Neural cell (in vitro differentiated cells): ENCODE measurements at regions not wholly inside any gene's neighbourhood (a gene's known extent, or its start where the extent isn't known, plus 50 kb on each side); places are given as distances from the start of the nearest gene placed in this dataset.

ENCODE experiments used
- H2AFZ ChIP-seq: fragments of 200-600, 300-800 bp; sonication (generic), shearing (Covaris generic); 2 replicates; pipeline ENCODE4 v1.6.0; 2014; ENCODE audit warnings: low read depth, mild to moderate bottlenecking, antibody characterized with exemption, low read length, moderate library complexity
- H3F3A ChIP-seq: fragments of 200-600 bp; shearing (Covaris generic); 2 replicates; pipeline ENCODE4 v1.6.1; 2016; ENCODE audit warnings: mild to moderate bottlenecking, moderate library complexity, mixed read lengths, antibody characterized with exemption, low read length; ENCODE audit not compliant: insufficient read depth, poor library complexity, severe bottlenecking
- H3K27ac ChIP-seq: fragments of 200-600, 300-800 bp; sonication (generic), shearing (Covaris generic); 2 replicates; pipeline ENCODE4 v1.5.1; 2014; ENCODE audit warnings: mild to moderate bottlenecking, low read length, moderate library complexity
- H3K27me3 ChIP-seq: fragments of 300-800, 200-600 bp; sonication (generic), shearing (Covaris generic); 2 replicates; pipeline ENCODE4 v1.6.0; 2014; ENCODE audit warnings: mild to moderate bottlenecking, low read depth, low read length, moderate library complexity; ENCODE audit not compliant: insufficient read depth
- H3K36me3 ChIP-seq: fragments of 300-800, 200-600 bp; sonication (generic), shearing (Covaris generic); 2 replicates; pipeline ENCODE4 v1.5.1; 2014; ENCODE audit warnings: mild to moderate bottlenecking, antibody characterized with exemption, low read length, moderate library complexity; ENCODE audit not compliant: insufficient read depth
- H3K4me2 ChIP-seq: fragments of 300-800, 200-600 bp; sonication (generic), shearing (Covaris generic); 2 replicates; pipeline ENCODE4 v1.6.0; 2014; ENCODE audit warnings: mild to moderate bottlenecking, low read length
- H3K4me3 ChIP-seq: fragments of 300-800, 200-600 bp; sonication (generic), shearing (Covaris generic); 2 replicates; pipeline ENCODE4 v1.5.1; 2014; ENCODE audit warnings: mild to moderate bottlenecking, low read length, moderate library complexity
- H3K79me2 ChIP-seq: fragments of 200-600 bp; shearing (Covaris generic); replicated peaks from 2 replicates; pipeline ENCODE4 v1.6.0; 2014; ENCODE audit warnings: mild to moderate bottlenecking, low read length, moderate library complexity; ENCODE audit not compliant: insufficient read depth
- H3K9ac ChIP-seq: fragments of 300-800, 200-600 bp; sonication (generic), shearing (Covaris generic); 2 replicates; pipeline ENCODE4 v1.6.1; 2016; ENCODE audit warnings: mild to moderate bottlenecking, low read length, mixed read lengths
- H3K9me2 ChIP-seq: fragments of 200-600 bp; shearing (Covaris generic); 2 replicates; pipeline ENCODE4 v1.6.1; 2016; ENCODE audit warnings: mild to moderate bottlenecking, low read length, mixed read lengths; ENCODE audit not compliant: insufficient read depth
- H3K9me3 ChIP-seq: fragments of 200-600, 300-800 bp; sonication (generic), shearing (Covaris generic); 2 replicates; pipeline ENCODE4 v1.6.1; 2016; ENCODE audit warnings: mild to moderate bottlenecking, mixed run types, low read length, moderate library complexity, mixed read lengths
- H4K20me1 ChIP-seq: fragments of 200-600 bp; shearing (Covaris generic); 2 replicates; pipeline ENCODE4 v1.6.1; 2016; ENCODE audit warnings: mild to moderate bottlenecking, mixed run types; ENCODE audit not compliant: insufficient read depth
- CTCF ChIP-seq: fragments of 450-650 bp; IDR thresholded peaks from 2 replicates; pipeline ENCODE4 v1.5.1; 2014; ENCODE audit warnings: antibody characterized with exemption, mild to moderate bottlenecking, moderate library complexity; ENCODE audit not compliant: poor library complexity, severe bottlenecking
- EP300 ChIP-seq: fragments of 450-650 bp; conservative IDR thresholded peaks from 2 replicates; pipeline ENCODE4 v1.6.1; 2014; ENCODE audit warnings: antibody characterized with exemption, mild to moderate bottlenecking, moderate library complexity; ENCODE audit not compliant: poor library complexity, severe bottlenecking
- EZH2 ChIP-seq: fragments of 200-600, 300-800 bp; shearing (Covaris generic), sonication (generic); IDR thresholded peaks from 2 replicates; pipeline ENCODE4 v1.6.1; 2014; ENCODE audit warnings: antibody characterized with exemption, low read length, borderline replicate concordance, mild to moderate bottlenecking; ENCODE audit not compliant: insufficient read depth, poor library complexity, severe bottlenecking
- MXI1 ChIP-seq: fragments of 450-650 bp; conservative IDR thresholded peaks from 2 replicates; pipeline ENCODE4 v1.6.1; 2014; ENCODE audit warnings: antibody characterized with exemption, mild to moderate bottlenecking; ENCODE audit not compliant: poor library complexity, severe bottlenecking
- POLR2AphosphoS5 ChIP-seq: IDR thresholded peaks from 2 replicates; pipeline ENCODE4 v1.6.1; 2012
- RAD21 ChIP-seq: fragments of 450-650 bp; conservative IDR thresholded peaks from 2 replicates; pipeline ENCODE4 v1.6.1; 2014; ENCODE audit warnings: antibody characterized with exemption, mild to moderate bottlenecking, moderate library complexity
- SMC3 ChIP-seq: fragments of 450-650 bp; conservative IDR thresholded peaks from 2 replicates; pipeline ENCODE4 v1.6.1; 2014; ENCODE audit warnings: antibody characterized with exemption, mild to moderate bottlenecking, moderate library complexity; ENCODE audit not compliant: poor library complexity
- TAF1 ChIP-seq: IDR thresholded peaks from 2 replicates; pipeline ENCODE4 v1.6.1; 2012; ENCODE audit warnings: low read depth
- TF ChIP-seq, protein P1 (sequence below): IDR thresholded peaks from 2 replicates; pipeline ENCODE4 v1.6.1; 2012; ENCODE audit warnings: borderline replicate concordance

GRCh38 chr7:131087756-131088658, 239.7 kb upstream of the MKLN1 start:
- Histone ChIP-seq H3F3A (no peaks in the 10 kb centered on the region), H3K27ac (no peak overlapping the region), H3K9ac (no peak overlapping the region), H4K20me1 (no peaks in the 10 kb centered on the region), H3K27me3 (no peaks in the 10 kb centered on the region), H3K4me3 (no peak overlapping the region), H3K79me2 (no peaks in the 10 kb centered on the region), H3K4me2 (no peak overlapping the region), H3K9me3 (no peaks in the 10 kb centered on the region), H3K9me2 (no peaks in the 10 kb centered on the region), H2AFZ (no peak overlapping the region), H3K36me3 (no peaks in the 10 kb centered on the region)
- TF ChIP-seq, protein P1, sequence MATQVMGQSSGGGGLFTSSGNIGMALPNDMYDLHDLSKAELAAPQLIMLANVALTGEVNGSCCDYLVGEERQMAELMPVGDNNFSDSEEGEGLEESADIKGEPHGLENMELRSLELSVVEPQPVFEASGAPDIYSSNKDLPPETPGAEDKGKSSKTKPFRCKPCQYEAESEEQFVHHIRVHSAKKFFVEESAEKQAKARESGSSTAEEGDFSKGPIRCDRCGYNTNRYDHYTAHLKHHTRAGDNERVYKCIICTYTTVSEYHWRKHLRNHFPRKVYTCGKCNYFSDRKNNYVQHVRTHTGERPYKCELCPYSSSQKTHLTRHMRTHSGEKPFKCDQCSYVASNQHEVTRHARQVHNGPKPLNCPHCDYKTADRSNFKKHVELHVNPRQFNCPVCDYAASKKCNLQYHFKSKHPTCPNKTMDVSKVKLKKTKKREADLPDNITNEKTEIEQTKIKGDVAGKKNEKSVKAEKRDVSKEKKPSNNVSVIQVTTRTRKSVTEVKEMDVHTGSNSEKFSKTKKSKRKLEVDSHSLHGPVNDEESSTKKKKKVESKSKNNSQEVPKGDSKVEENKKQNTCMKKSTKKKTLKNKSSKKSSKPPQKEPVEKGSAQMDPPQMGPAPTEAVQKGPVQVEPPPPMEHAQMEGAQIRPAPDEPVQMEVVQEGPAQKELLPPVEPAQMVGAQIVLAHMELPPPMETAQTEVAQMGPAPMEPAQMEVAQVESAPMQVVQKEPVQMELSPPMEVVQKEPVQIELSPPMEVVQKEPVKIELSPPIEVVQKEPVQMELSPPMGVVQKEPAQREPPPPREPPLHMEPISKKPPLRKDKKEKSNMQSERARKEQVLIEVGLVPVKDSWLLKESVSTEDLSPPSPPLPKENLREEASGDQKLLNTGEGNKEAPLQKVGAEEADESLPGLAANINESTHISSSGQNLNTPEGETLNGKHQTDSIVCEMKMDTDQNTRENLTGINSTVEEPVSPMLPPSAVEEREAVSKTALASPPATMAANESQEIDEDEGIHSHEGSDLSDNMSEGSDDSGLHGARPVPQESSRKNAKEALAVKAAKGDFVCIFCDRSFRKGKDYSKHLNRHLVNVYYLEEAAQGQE: no peak
- no peak for TF ChIP-seq TAF1
- no peak for TF ChIP-seq RAD21
- TF ChIP-seq SMC3: no peak
- TF ChIP-seq MXI1: no peak
- no peak for TF ChIP-seq POLR2AphosphoS5
- no peak for TF ChIP-seq EZH2
- TF ChIP-seq EP300: no peak
- no peak for TF ChIP-seq CTCF

DNA sequence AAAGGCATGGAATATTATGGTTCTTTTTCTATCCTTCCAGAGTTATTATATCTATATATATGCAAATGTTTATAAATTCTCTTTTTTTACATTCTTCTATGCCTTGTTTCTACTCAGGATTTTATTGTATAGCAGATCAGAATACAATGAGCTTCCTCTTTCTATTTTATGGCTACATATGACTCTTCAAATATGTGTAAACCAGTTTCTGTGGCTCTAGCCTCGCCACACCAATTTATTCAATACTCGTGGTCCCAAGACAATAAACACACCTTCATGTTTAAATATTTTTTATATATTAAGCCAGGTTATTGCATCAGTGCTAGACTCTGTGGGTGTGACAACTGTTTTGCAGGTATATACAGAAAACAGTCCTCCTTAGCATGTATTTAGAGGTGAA, 237.5 kb upstream of the MKLN1 start:
- H4K20me1 ChIP-seq: no peaks in the 10 kb centered on the region
- H3K9me3 ChIP-seq: no peaks in the 10 kb centered on the region
- H3K9ac ChIP-seq: no peak overlapping the region
- no peaks in the 10 kb centered on the region for H3K36me3 ChIP-seq
- no peak overlapping the region for H3K4me2 ChIP-seq
- H3F3A ChIP-seq: no peaks in the 10 kb centered on the region
- no peaks in the 10 kb centered on the region for H3K79me2 ChIP-seq
- no peak overlapping the region for H3K27ac ChIP-seq
- no peaks in the 10 kb centered on the region for H3K9me2 ChIP-seq
- no peak overlapping the region for H3K4me3 ChIP-seq
- H3K27me3 ChIP-seq: no peaks in the 10 kb centered on the region
- no peak for TF ChIP-seq RAD21
- TF ChIP-seq SMC3: no peak
- TF ChIP-seq POLR2AphosphoS5: no peak
- TF ChIP-seq MXI1: no peak
- TF ChIP-seq CTCF: no peak
- TF ChIP-seq, protein P1: no peak
- TF ChIP-seq EZH2: no peak
- TF ChIP-seq TAF1: no peak
- TF ChIP-seq EP300: no peak
- H2AFZ ChIP-seq: no peak overlapping the region
